ENCODE measurements at regions not wholly inside any gene's neighbourhood (a gene's known extent, or its start where the extent isn't known, plus 50 kb on each side); places are given as distances from the start of the nearest gene placed in this dataset.

- H3K4me1 ChIP-seq (ENCODE audit: control insufficient read depth in 4 of 4, insufficient read depth in 4 of 4, low read length in 3 of 4): no peaks in the 10 kb centered on the region
- no peaks in the 10 kb centered on the region for H3K27me3 ChIP-seq (ENCODE audit: control insufficient read depth in 4 of 4, insufficient read depth in 4 of 4, low read length in 3 of 4)
- 48% methylated on average over 1 of the region's 1 CpG for WGBS
- no peak for TF ChIP-seq TAF1 (conservative IDR thresholded peaks at IDR 0.05)
- no peak for TF ChIP-seq FOXA1 (IDR thresholded peaks at IDR 0.05)
- TF ChIP-seq YY1 (IDR thresholded peaks at IDR 0.05): no peak
- TF ChIP-seq HNF4A (conservative IDR thresholded peaks at IDR 0.05): no peak
- TF ChIP-seq FOXA2 (IDR thresholded peaks at IDR 0.05): no peak
- TF ChIP-seq RXRA (IDR thresholded peaks at IDR 0.05): no peak
- TF ChIP-seq HNF4G (IDR thresholded peaks at IDR 0.05): no peak
- H3K27ac ChIP-seq (ENCODE audit: low read depth in 1 of 2, low read length in 2 of 2): no peak overlapping the region
- H3K36me3 ChIP-seq (ENCODE audit: control insufficient read depth in 4 of 4, insufficient read depth in 3 of 4, low read depth in 1 of 4, low read length in 3 of 4): no peaks in the 10 kb centered on the region
- no peak overlapping the region for H3K4me3 ChIP-seq (ENCODE audit: low read depth in 1 of 3, low read length in 3 of 3)
- H3K9ac ChIP-seq (ENCODE audit: low read depth in 1 of 2, low read length in 2 of 2): no peak overlapping the region
- DNase-seq (ENCODE audit: low spot score): no peak
- H3K9me3 ChIP-seq (ENCODE audit: control insufficient read depth in 4 of 4, low read length in 3 of 4): no peaks in the 10 kb centered on the region
Measured at GRCh38 chr13:68584776-68585175, 1354.6 kb upstream of the PCDH9 start.

- Histone ChIP-seq H3K27ac (ENCODE audit: low read depth in 1 of 2, low read length in 2 of 2) (no peak overlapping the region), H3K27me3 (ENCODE audit: control insufficient read depth in 4 of 4, insufficient read depth in 4 of 4, low read length in 3 of 4) (no peaks in the 10 kb centered on the region), H3K4me3 (ENCODE audit: low read depth in 1 of 3, low read length in 3 of 3) (no peak overlapping the region), H3K9me3 (ENCODE audit: control insufficient read depth in 4 of 4, low read length in 3 of 4) (no peaks in the 10 kb centered on the region), H3K36me3 (ENCODE audit: control insufficient read depth in 4 of 4, insufficient read depth in 3 of 4, low read depth in 1 of 4, low read length in 3 of 4) (no peaks in the 10 kb centered on the region), H3K9ac (ENCODE audit: low read depth in 1 of 2, low read length in 2 of 2) (no peak overlapping the region), H3K4me1 (ENCODE audit: control insufficient read depth in 4 of 4, insufficient read depth in 4 of 4, low read length in 3 of 4) (peaks cover 0 to 6% (median 0%) of the 10 kb centered on the region in 4 donors)
- no peak for DNase-seq (ENCODE audit: low spot score)
- WGBS: 33% methylated on average over 1 of the region's 1 CpG
- TF ChIP-seq HNF4A (conservative IDR thresholded peaks at IDR 0.05) (peak; percentile 45 to 65), ATF3 (IDR thresholded peaks at IDR 0.05) (no peak)
Measured at GRCh38 chr13:68574053-68574452, 1343.9 kb upstream of the PCDH9 start.

- Histone ChIP-seq H3K9ac (ENCODE audit: low read depth in 1 of 2, low read length in 2 of 2) (no peak overlapping the region), H3K9me3 (ENCODE audit: control insufficient read depth in 4 of 4, low read length in 3 of 4) (no peaks in the 10 kb centered on the region), H3K4me3 (ENCODE audit: low read depth in 1 of 3, low read length in 3 of 3) (peak overlapping the region; percentile 11 to 66 (median 56)), H3K36me3 (ENCODE audit: control insufficient read depth in 4 of 4, insufficient read depth in 3 of 4, low read depth in 1 of 4, low read length in 3 of 4) (no peaks in the 10 kb centered on the region), H3K27me3 (ENCODE audit: control insufficient read depth in 4 of 4, insufficient read depth in 4 of 4, low read length in 3 of 4) (no peaks in the 10 kb centered on the region), H3K27ac (ENCODE audit: low read depth in 1 of 2, low read length in 2 of 2) (peak overlapping the region; percentile 29 to 36), H3K4me1 (ENCODE audit: control insufficient read depth in 4 of 4, insufficient read depth in 4 of 4, low read length in 3 of 4) (peaks cover 0 to 9% (median 0%) of the 10 kb centered on the region in 4 donors)
- DNase-seq (ENCODE audit: low spot score): no peak
- 59% methylated on average over 5 of the region's 5 CpGs for WGBS
- no peak for TF ChIP-seq HNF4G (IDR thresholded peaks at IDR 0.05)
- TF ChIP-seq NR2F2 (IDR thresholded peaks at IDR 0.05): no peak
- TF ChIP-seq SP1 (IDR thresholded peaks at IDR 0.05): peak; percentile 4
Measured at GRCh38 chr13:68551701-68552522, 1321.8 kb upstream of the PCDH9 start.

- DNase-seq (ENCODE audit: low spot score): no peak
- Histone ChIP-seq H3K4me3 (ENCODE audit: low read depth in 1 of 3, low read length in 3 of 3) (no peak overlapping the region), H3K9me3 (ENCODE audit: control insufficient read depth in 4 of 4, low read length in 3 of 4) (no peaks in the 10 kb centered on the region), H3K4me1 (ENCODE audit: control insufficient read depth in 4 of 4, insufficient read depth in 4 of 4, low read length in 3 of 4) (peaks cover 0 to 9% (median 0%) of the 10 kb centered on the region in 4 donors), H3K27ac (ENCODE audit: low read depth in 1 of 2, low read length in 2 of 2) (no peak overlapping the region), H3K36me3 (ENCODE audit: control insufficient read depth in 4 of 4, insufficient read depth in 3 of 4, low read depth in 1 of 4, low read length in 3 of 4) (no peaks in the 10 kb centered on the region), H3K27me3 (ENCODE audit: control insufficient read depth in 4 of 4, insufficient read depth in 4 of 4, low read length in 3 of 4) (no peaks in the 10 kb centered on the region), H3K9ac (ENCODE audit: low read depth in 1 of 2, low read length in 2 of 2) (no peak overlapping the region)
- 71% methylated on average over 1 of the region's 1 CpG for WGBS
- TF ChIP-seq FOXA1 (IDR thresholded peaks at IDR 0.05): no peak
- TF ChIP-seq FOXA2 (IDR thresholded peaks at IDR 0.05): no peak
- TF ChIP-seq RAD21 (IDR thresholded peaks at IDR 0.05): no peak
- TF ChIP-seq ZBTB33 (IDR thresholded peaks at IDR 0.05): no peak
- TF ChIP-seq CTCF (IDR thresholded peaks at IDR 0.05; ENCODE audit: low read depth, low read length, missing input control): no peak
- no peak for TF ChIP-seq NR2F2 (IDR thresholded peaks at IDR 0.05)
- TF ChIP-seq YY1 (IDR thresholded peaks at IDR 0.05): no peak
- no peak for TF ChIP-seq REST (IDR thresholded peaks at IDR 0.05)
- TF ChIP-seq JUND (IDR thresholded peaks at IDR 0.05): no peak
- TF ChIP-seq MAX (IDR thresholded peaks at IDR 0.05): no peak
- no peak for TF ChIP-seq RXRA (IDR thresholded peaks at IDR 0.05)
Measured at GRCh38 chr13:68550330-68550729, 1320.2 kb upstream of the PCDH9 start.
